ENCODE measurements at regions not wholly inside any gene's neighbourhood (a gene's known extent, or its start where the extent isn't known, plus 50 kb on each side); places are given as distances from the start of the nearest gene placed in this dataset.

GRCh38 chr5:4995014-4995413 is 145.1 kb upstream of the ADAMTS16 start:
- TF ChIP-seq POLR2A (IDR thresholded peaks at IDR 0.05): no peak
- TF ChIP-seq CTCF (IDR thresholded peaks at IDR 0.05): no peak
